IPS-20b (cell line): ENCODE measurements at regions not wholly inside any gene's neighbourhood (a gene's known extent, or its start where the extent isn't known, plus 50 kb on each side); places are given as distances from the start of the nearest gene placed in this dataset.
"Not testable (repeated sequence)": the region's sequence is repeated elsewhere in the genome, so short reads cannot be mapped to it uniquely, and the experiment has no call there.

Source experiments
- H3K27ac ChIP-seq: one replicate; pipeline ENCODE4 v1.5.1; 2013; ENCODE audit warnings: low read length
- H3K27me3 ChIP-seq: 2 replicates; pipeline ENCODE4 v1.6.1; 2013; ENCODE audit warnings: mild to moderate bottlenecking, low read length, inconsistent platforms; ENCODE audit not compliant: insufficient read depth
- H3K36me3 ChIP-seq: 2 replicates; pipeline ENCODE4 v1.6.1; 2013; ENCODE audit warnings: low read depth, mild to moderate bottlenecking, inconsistent platforms, low read length, moderate library complexity; ENCODE audit not compliant: insufficient read depth
- H3K4me1 ChIP-seq: 2 replicates; pipeline ENCODE4 v1.6.1; 2013; ENCODE audit warnings: mild to moderate bottlenecking, control low read depth, inconsistent platforms, low read length, moderate library complexity; ENCODE audit not compliant: insufficient read depth
- H3K4me3 ChIP-seq: 2 replicates; pipeline ENCODE4 v1.5.1; 2013; ENCODE audit warnings: mild to moderate bottlenecking, low read length, inconsistent platforms
- H3K9ac ChIP-seq: 2 replicates; pipeline ENCODE4 v1.6.1; 2013; ENCODE audit warnings: low read depth, mild to moderate bottlenecking, inconsistent platforms, low read length, moderate library complexity
- H3K9me3 ChIP-seq: 2 replicates; pipeline ENCODE4 v1.6.1; 2013; ENCODE audit warnings: mild to moderate bottlenecking, low read depth, low read length, inconsistent platforms; ENCODE audit not compliant: insufficient read depth

- no peaks in the 10 kb centered on the region for H3K4me1 ChIP-seq
These were observed 1270.0 kb downstream of the ARAP2 start for GRCh38 chr4:34974313-34974680.

GRCh38 chr4:35021222-35021621, 1223.1 kb downstream of the ARAP2 start:
- not testable (repeated sequence) for H3K9ac ChIP-seq, H3K27me3 ChIP-seq, H3K27ac ChIP-seq, H3K9me3 ChIP-seq, H3K36me3 ChIP-seq, H3K4me1 ChIP-seq, H3K4me3 ChIP-seq

More at GRCh38 chr4:34974313-34974680, 1270.0 kb downstream of the ARAP2 start:
- Histone ChIP-seq H3K27me3 (no peaks in the 10 kb centered on the region), H3K9ac (no peak overlapping the region), H3K36me3 (no peaks in the 10 kb centered on the region), H3K4me3 (no peak overlapping the region), H3K27ac (no peak overlapping the region), H3K9me3 (no peaks in the 10 kb centered on the region)

DNA sequence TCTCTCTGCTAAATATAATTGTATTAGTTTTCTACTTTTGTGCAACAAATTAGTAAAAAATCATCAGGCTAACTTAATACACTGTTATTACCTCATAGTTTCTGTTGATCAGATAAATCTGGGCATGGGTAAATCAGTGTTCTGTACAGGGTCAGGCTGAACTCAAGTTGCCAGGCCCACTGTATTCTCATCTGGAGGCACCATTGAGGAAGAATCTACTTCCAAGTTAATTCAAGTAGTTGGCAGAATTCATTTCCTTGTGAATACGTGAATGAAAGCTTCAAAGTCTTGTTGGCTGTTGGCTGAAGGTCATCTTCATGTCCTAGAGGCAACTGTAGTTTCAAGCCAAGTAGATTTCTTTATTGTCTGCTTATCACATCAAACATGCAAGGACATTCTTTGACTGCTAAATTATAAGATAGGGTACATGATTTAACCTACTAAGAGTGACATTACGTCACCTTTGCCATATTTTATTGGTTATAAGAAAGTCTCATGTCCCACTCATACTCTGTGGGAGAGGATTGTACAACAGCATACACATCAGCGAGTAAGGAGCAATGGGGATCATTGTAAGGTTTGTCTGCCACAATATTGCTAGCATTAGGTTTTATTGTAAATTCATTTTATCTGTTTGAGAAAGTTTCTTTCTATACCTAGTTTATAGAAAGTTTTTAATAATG, 1219.0 kb downstream of the ARAP2 start:
- Histone ChIP-seq H3K36me3 (no peaks in the 10 kb centered on the region), H3K27ac (no peak overlapping the region), H3K9ac (no peak overlapping the region), H3K9me3 (no peaks in the 10 kb centered on the region; the same call in 1 of the 2 replicates), H3K4me1 (no peaks in the 10 kb centered on the region), H3K4me3 (no peak overlapping the region), H3K27me3 (no peaks in the 10 kb centered on the region)

DNA sequence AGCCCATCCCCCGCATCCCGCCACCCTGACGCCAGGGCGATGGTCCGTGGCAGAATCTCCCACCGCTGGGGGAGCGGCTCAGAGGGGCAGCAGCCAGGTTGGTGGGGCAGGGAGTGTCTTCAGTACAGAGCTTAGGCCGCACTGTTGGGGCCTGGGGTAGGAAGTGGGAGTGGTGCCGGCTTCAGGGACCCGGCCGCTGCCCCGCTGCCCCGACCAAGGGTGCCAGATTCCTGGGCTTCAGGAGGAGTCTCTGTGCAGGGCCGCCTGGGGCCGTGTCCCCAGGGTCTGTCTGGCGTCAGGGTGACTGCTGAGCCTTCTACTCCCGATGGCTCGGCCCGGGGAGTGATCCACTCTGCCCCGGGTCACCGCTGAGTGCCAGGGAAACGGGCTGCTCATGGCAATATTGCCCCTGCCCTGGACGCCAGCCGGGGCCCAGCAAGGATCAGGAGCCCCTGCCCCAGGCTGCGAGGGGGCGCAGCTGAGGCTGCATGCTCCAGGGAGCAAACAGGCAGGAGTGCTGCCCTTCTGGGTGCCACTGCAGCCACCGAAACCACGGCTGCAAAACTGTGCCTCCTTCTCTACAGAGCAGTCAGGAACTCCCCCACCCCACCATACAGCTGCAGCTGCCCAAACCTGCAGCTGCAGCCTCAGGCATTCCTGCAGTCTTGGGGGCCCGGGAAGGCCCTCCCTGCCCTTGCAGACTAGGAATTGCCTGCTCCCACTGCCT, 1206.1 kb downstream of the ARAP2 start:
- Histone ChIP-seq H3K4me3 (no peak overlapping the region), H3K4me1 (no peaks in the 10 kb centered on the region), H3K27me3 (no peaks in the 10 kb centered on the region), H3K9ac (no peak overlapping the region), H3K36me3 (no peaks in the 10 kb centered on the region), H3K27ac (no peak overlapping the region), H3K9me3 (no peaks in the 10 kb centered on the region)

- H3K4me3 ChIP-seq = no peak overlapping the region
- H3K4me1 ChIP-seq = no peaks in the 10 kb centered on the region
- no peak overlapping the region for H3K27ac ChIP-seq
- H3K9ac ChIP-seq = no peak overlapping the region
- H3K27me3 ChIP-seq = no peaks in the 10 kb centered on the region
- H3K9me3 ChIP-seq = no peaks in the 10 kb centered on the region
- H3K36me3 ChIP-seq = no peaks in the 10 kb centered on the region
These were observed 1205.5 kb downstream of the ARAP2 start for GRCh38 chr4:35038845-35039244.

- Histone ChIP-seq H3K9ac (no peak overlapping the region), H3K27me3 (no peaks in the 10 kb centered on the region), H3K36me3 (no peaks in the 10 kb centered on the region), H3K27ac (no peak overlapping the region), H3K4me1 (no peaks in the 10 kb centered on the region), H3K4me3 (no peak overlapping the region), H3K9me3 (no peaks in the 10 kb centered on the region; the same call in 1 of the 2 replicates)
These were observed 1191.8 kb downstream of the ARAP2 start for GRCh38 chr4:35052546-35052945.

- no peak overlapping the region for H3K9ac ChIP-seq
- H3K27ac ChIP-seq = no peak overlapping the region
- peaks cover 3% of the 10 kb centered on the region; the same call in 1 of the 2 replicates for H3K4me1 ChIP-seq
- no peaks in the 10 kb centered on the region for H3K36me3 ChIP-seq
- H3K27me3 ChIP-seq = no peaks in the 10 kb centered on the region
- no peaks in the 10 kb centered on the region for H3K9me3 ChIP-seq
- no peak overlapping the region for H3K4me3 ChIP-seq
These were observed 1181.2 kb downstream of the ARAP2 start for GRCh38 chr4:35063031-35063570.

DNA sequence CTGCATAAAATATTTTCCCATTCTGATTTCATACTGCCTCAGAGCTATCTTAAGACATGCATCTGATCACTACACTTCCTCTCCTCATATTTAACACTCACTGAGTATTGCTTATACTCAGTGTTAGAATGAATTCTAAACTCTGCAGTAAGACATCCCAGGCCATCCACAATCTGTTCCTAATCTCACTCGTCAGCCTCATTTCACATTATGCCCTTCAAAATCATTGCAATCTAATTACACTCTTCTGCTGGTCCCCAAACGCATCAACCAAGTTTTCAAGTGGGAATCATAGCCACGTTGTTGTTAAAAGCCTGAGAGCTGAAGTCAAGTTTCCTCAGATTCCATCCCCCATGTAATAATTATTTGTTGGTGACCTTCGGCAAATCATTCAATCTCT, 1177.9 kb downstream of the ARAP2 start:
- H3K36me3 ChIP-seq = no peaks in the 10 kb centered on the region
- no peak overlapping the region for H3K27ac ChIP-seq
- peaks cover 3% of the 10 kb centered on the region; the same call in 1 of the 2 replicates for H3K4me1 ChIP-seq
- no peaks in the 10 kb centered on the region for H3K27me3 ChIP-seq
- no peak overlapping the region for H3K9ac ChIP-seq
- H3K4me3 ChIP-seq = no peak overlapping the region
- H3K9me3 ChIP-seq = no peaks in the 10 kb centered on the region

GRCh38 chr4:35080799-35081198, 1163.5 kb downstream of the ARAP2 start:
- H3K27me3 ChIP-seq = no peaks in the 10 kb centered on the region
- no peaks in the 10 kb centered on the region for H3K4me1 ChIP-seq
- H3K27ac ChIP-seq = no peak overlapping the region
- H3K4me3 ChIP-seq = no peak overlapping the region
- H3K36me3 ChIP-seq = no peaks in the 10 kb centered on the region
- no peak overlapping the region for H3K9ac ChIP-seq
- H3K9me3 ChIP-seq = no peaks in the 10 kb centered on the region

DNA sequence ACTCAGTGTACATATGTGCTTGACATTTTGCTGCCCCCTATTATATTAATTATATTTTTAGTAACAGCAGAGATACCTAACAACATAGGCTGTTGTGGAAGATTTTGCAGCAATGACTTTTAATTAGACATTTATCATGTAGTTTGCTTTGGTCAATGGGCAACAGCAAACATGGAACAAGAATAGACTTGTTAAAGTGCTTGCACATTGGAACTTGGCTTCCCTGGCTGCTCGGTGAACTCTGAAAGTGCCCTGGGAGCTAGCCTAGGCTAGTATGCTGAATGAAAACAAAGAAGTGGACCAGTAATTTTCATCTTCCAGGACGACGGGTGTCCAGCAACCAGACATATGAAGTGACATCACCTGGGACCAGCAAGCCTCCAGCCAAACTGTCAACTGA, 1157.1 kb downstream of the ARAP2 start:
- H3K4me1 ChIP-seq = no peaks in the 10 kb centered on the region
- no peak overlapping the region for H3K4me3 ChIP-seq
- no peaks in the 10 kb centered on the region for H3K36me3 ChIP-seq
- H3K9me3 ChIP-seq = no peaks in the 10 kb centered on the region
- no peak overlapping the region for H3K9ac ChIP-seq
- H3K27ac ChIP-seq = no peak overlapping the region
- H3K27me3 ChIP-seq = no peaks in the 10 kb centered on the region

- no peaks in the 10 kb centered on the region for H3K27me3 ChIP-seq
- H3K4me1 ChIP-seq = no peaks in the 10 kb centered on the region
- H3K36me3 ChIP-seq = no peaks in the 10 kb centered on the region
- no peak overlapping the region for H3K9ac ChIP-seq
- H3K4me3 ChIP-seq = no peak overlapping the region
- H3K9me3 ChIP-seq = no peaks in the 10 kb centered on the region
- H3K27ac ChIP-seq = no peak overlapping the region
These were observed 1143.4 kb downstream of the ARAP2 start for GRCh38 chr4:35100932-35101331.

- no peaks in the 10 kb centered on the region for H3K9me3 ChIP-seq
- no peaks in the 10 kb centered on the region for H3K4me1 ChIP-seq
- H3K27ac ChIP-seq = no peak overlapping the region
- H3K27me3 ChIP-seq = no peaks in the 10 kb centered on the region
- H3K4me3 ChIP-seq = no peak overlapping the region
- no peak overlapping the region for H3K9ac ChIP-seq
- H3K36me3 ChIP-seq = no peaks in the 10 kb centered on the region
These were observed 1142.2 kb downstream of the ARAP2 start for GRCh38 chr4:35102066-35102465.
